ENCODE measurements at regions not wholly inside any gene's neighbourhood (a gene's known extent, or its start where the extent isn't known, plus 50 kb on each side); places are given as distances from the start of the nearest gene placed in this dataset.

GRCh38 chr14:71713451-71713850 is 218.8 kb upstream of the RGS6 start:
- intact Hi-C loops (cut with micrococcal nuclease) = no loop called here
- Histone ChIP-seq H3K9me1 (replicated peaks; ENCODE audit: control insufficient read depth, extremely low read depth, insufficient read depth, low read length) (no peaks in the 10 kb centered on the region), H3K36me3 (ENCODE audit: control insufficient read depth in 2 of 2, extremely low read depth in 1 of 2, insufficient read depth in 2 of 2, low read length in 2 of 2) (peaks cover 0 to 2% of the 10 kb centered on the region in 2 experiments), H3K4me2 (ENCODE audit: insufficient read depth, low read length) (no peak overlapping the region), H3K9ac (replicated peaks; ENCODE audit: extremely low read depth, insufficient read depth, low read length) (no peak overlapping the region), H3K4me1 (ENCODE audit: control insufficient read depth, extremely low read depth, insufficient read depth, low read length) (no peaks in the 10 kb centered on the region), H3K4me3 (replicated peaks in 1 of 3; ENCODE audit: insufficient read depth in 1 of 3, low read depth in 1 of 3, low read length in 3 of 3) (no peak overlapping the region), H3K27ac (ENCODE audit: insufficient read depth, low read depth, low read length) (no peak overlapping the region), H4K20me1 (replicated peaks; ENCODE audit: control insufficient read depth, extremely low read depth, insufficient read depth, low read length) (no peaks in the 10 kb centered on the region), H3K9me3 (replicated peaks; ENCODE audit: control insufficient read depth, insufficient read depth, low read length) (no peaks in the 10 kb centered on the region), H3K27me3 (ENCODE audit: control insufficient read depth in 2 of 2, insufficient read depth in 2 of 2, low read length in 2 of 2) (no peaks in the 10 kb centered on the region), H2AFZ (ENCODE audit: low read depth, low read length) (no peak overlapping the region), H3K79me2 (ENCODE audit: control insufficient read depth, insufficient read depth, low read length) (no peaks in the 10 kb centered on the region)
- dilution Hi-C loops (cut with MboI; ENCODE audit: extremely low pct_ligation_motif_present, low sequenced_read_pairs) = no loop called here
- ChIA-PET POLR2A (no interaction called here), CTCF (interaction anchor here (3.9 kb wide), 1 partner anchor 142 kb away, joined by 14 read pairs; no protein-coding TSS in a partner anchor)
- no peak for FAIRE-seq
- TF ChIP-seq POLR2A (IDR thresholded peaks at IDR 0.05; ENCODE audit: low read depth, low read length) = no peak
- TF ChIP-seq POLR2AphosphoS5 (IDR thresholded peaks at IDR 0.05; ENCODE audit: insufficient read depth, low read depth, low read length) = no peak
- TF ChIP-seq FOS (IDR thresholded peaks at IDR 0.05; ENCODE audit: borderline replicate concordance, insufficient read depth, low read length) = no peak
- no peak for TF ChIP-seq JUN (IDR thresholded peaks at IDR 0.05; ENCODE audit: borderline replicate concordance, insufficient read depth, insufficient read length, low read depth)
- TF ChIP-seq, protein P1, sequence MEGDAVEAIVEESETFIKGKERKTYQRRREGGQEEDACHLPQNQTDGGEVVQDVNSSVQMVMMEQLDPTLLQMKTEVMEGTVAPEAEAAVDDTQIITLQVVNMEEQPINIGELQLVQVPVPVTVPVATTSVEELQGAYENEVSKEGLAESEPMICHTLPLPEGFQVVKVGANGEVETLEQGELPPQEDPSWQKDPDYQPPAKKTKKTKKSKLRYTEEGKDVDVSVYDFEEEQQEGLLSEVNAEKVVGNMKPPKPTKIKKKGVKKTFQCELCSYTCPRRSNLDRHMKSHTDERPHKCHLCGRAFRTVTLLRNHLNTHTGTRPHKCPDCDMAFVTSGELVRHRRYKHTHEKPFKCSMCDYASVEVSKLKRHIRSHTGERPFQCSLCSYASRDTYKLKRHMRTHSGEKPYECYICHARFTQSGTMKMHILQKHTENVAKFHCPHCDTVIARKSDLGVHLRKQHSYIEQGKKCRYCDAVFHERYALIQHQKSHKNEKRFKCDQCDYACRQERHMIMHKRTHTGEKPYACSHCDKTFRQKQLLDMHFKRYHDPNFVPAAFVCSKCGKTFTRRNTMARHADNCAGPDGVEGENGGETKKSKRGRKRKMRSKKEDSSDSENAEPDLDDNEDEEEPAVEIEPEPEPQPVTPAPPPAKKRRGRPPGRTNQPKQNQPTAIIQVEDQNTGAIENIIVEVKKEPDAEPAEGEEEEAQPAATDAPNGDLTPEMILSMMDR (IDR thresholded peaks at IDR 0.05; ENCODE audit: extremely low read depth in 1 of 2, insufficient read depth in 1 of 2, low read depth in 1 of 2, low read length in 2 of 2) = no peak
- no peak for TF ChIP-seq EZH2 (IDR thresholded peaks at IDR 0.05; ENCODE audit: borderline replicate concordance, low read depth, low read length, severe bottlenecking)
- no peak for TF ChIP-seq MAX (IDR thresholded peaks at IDR 0.05; ENCODE audit: insufficient read depth, insufficient read length)
- no peak for TF ChIP-seq GATA2 (IDR thresholded peaks at IDR 0.05; ENCODE audit: insufficient read depth, insufficient read length, low read depth, low read length)
- TF ChIP-seq MYC (IDR thresholded peaks at IDR 0.05; ENCODE audit: low read depth, low read length) = no peak
- DNase-seq (ENCODE audit: low read depth, low spot score) = no peak
- no TSS peak for BruUV-seq (replicated peaks)
